Gastrocnemius medialis (tissue), 4 donors: ENCODE measurements at regions not wholly inside any gene's neighbourhood (a gene's known extent, or its start where the extent isn't known, plus 50 kb on each side); places are given as distances from the start of the nearest gene placed in this dataset.

Experiments used
- ATAC-seq, 2 donors: fragments of 150-250 bp; one replicate each; pipeline ENCODE4 v1.9.1; 2016
- DNase-seq, 2 donors: peaks; one replicate each; pipeline ENCODE4 v3.0.0-alpha.2; 2019
- H3K27ac ChIP-seq, 4 donors: fragments of 200-600 bp; sonication (generic); 1 replicate in 1 of 4; 2 replicates in 3 of 4; pipeline ENCODE4 v1.5.1; 2016 to 2018; ENCODE audit warnings: mild to moderate bottlenecking in 2 of 4, moderate library complexity in 1 of 4
- H3K27me3 ChIP-seq, 3 donors: fragments of 200-600 bp; sonication (generic) in 2 of 3; 1 replicate in 1 of 3; 2 replicates in 2 of 3; pipeline versions ENCODE4 v1.5.1 to v1.6.0; 2016 to 2019; ENCODE audit warnings: mild to moderate bottlenecking in 1 of 3, moderate library complexity in 1 of 3
- H3K36me3 ChIP-seq, 2 donors: fragments of 200-600 bp; sonication (generic) in 1 of 2; one replicate each; pipeline ENCODE4 v1.5.1; 2017 to 2018
- H3K4me1 ChIP-seq, 2 donors: fragments of 200-600 bp; sonication (generic) in 1 of 2; one replicate each; pipeline ENCODE4 v1.5.1; 2016 to 2017; ENCODE audit warnings: mild to moderate bottlenecking in 2 of 2
- H3K4me3 ChIP-seq, 4 donors: fragments of 200-600 bp; sonication (generic) in 3 of 4; 1 replicate in 1 of 4; 2 replicates in 3 of 4; pipeline ENCODE4 v1.5.1; 2016 to 2019; ENCODE audit warnings: mild to moderate bottlenecking in 2 of 4
- H3K9me3 ChIP-seq, 3 donors: fragments of 200-600 bp; sonication (generic) in 2 of 3; 1 replicate in 1 of 3; 2 replicates in 2 of 3; pipeline ENCODE4 v1.5.1; 2016 to 2019
- POLR2A ChIP-seq, 2 donors: fragments of 450-650 bp; IDR thresholded peaks; one replicate each; pipeline ENCODE4 v1.6.1; 2017; ENCODE audit warnings: antibody characterized with exemption in 2 of 2, mild to moderate bottlenecking in 2 of 2, moderate library complexity in 2 of 2
- in situ Hi-C, 4 donors: fragments of 200-750 bp; cut with MboI; loops; one replicate each; pipeline versions ENCODE4 v1.15.0 to v1.8.0; 2017; ENCODE audit warnings: low sequenced_read_pairs in 4 of 4
- intact Hi-C: fragments of 100-400 bp; cut with DNase I; formaldehyde crosslinking; loops from one replicate; pipeline ENCODE4 v1.15.1; 2023; ENCODE audit warnings: low total_unique reads
- TF ChIP-seq, protein P1 (sequence below), 5 experiments: fragments of 450-650 bp in 3 of 5; fragments of 200-600 bp in 2 of 5; sonication (generic) in 2 of 5; IDR thresholded peaks in 4 of 5; conservative IDR thresholded peaks in 1 of 5; 1 replicate in 4 of 5; 2 replicates in 1 of 5; pipeline ENCODE4 v1.5.1; 2016 to 2019; ENCODE audit warnings: antibody characterized with exemption in 5 of 5, mild to moderate bottlenecking in 3 of 5, moderate library complexity in 3 of 5

DNA sequence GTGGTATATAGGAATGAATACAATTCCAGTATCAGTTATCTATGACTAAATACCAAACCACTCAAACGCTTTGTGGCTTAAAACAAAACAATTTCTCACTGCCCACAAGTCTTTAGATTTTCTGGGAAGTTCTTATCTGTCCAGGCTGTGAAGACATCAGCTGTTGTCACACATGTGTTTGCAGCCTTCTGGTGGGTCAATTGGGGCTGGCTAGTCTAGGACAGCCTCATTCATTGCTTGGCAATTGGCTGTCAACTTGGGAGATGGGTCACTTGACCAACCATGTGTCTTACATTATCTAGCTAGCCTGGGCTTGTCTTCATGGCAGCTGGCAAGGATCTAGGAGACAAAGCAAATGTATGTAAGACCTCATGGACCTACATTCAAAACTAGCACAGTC, 53.8 kb upstream of the PAPPA start:
- Histone ChIP-seq H3K27me3 (no peaks in the 10 kb centered on the region), H3K4me3 (no peak overlapping the region), H3K9me3 (no peaks in the 10 kb centered on the region), H3K27ac (no peak overlapping the region), H3K4me1 (no peaks in the 10 kb centered on the region), H3K36me3 (no peaks in the 10 kb centered on the region)
- DNase-seq (no peak), ATAC-seq (no peak)
- intact Hi-C loops = no loop called here
- in situ Hi-C loops = loop anchor here in 2 of 4 donors (25.0 kb wide), 1 partner anchor 213 kb away; no protein-coding TSS in a partner anchor
- TF ChIP-seq, protein P1, sequence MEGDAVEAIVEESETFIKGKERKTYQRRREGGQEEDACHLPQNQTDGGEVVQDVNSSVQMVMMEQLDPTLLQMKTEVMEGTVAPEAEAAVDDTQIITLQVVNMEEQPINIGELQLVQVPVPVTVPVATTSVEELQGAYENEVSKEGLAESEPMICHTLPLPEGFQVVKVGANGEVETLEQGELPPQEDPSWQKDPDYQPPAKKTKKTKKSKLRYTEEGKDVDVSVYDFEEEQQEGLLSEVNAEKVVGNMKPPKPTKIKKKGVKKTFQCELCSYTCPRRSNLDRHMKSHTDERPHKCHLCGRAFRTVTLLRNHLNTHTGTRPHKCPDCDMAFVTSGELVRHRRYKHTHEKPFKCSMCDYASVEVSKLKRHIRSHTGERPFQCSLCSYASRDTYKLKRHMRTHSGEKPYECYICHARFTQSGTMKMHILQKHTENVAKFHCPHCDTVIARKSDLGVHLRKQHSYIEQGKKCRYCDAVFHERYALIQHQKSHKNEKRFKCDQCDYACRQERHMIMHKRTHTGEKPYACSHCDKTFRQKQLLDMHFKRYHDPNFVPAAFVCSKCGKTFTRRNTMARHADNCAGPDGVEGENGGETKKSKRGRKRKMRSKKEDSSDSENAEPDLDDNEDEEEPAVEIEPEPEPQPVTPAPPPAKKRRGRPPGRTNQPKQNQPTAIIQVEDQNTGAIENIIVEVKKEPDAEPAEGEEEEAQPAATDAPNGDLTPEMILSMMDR (IDR thresholded peaks at IDR 0.05 in 4 of 5, conservative IDR thresholded peaks at IDR 0.05 in 1 of 5) = no peak
- TF ChIP-seq POLR2A (IDR thresholded peaks at IDR 0.05) = no peak

DNA sequence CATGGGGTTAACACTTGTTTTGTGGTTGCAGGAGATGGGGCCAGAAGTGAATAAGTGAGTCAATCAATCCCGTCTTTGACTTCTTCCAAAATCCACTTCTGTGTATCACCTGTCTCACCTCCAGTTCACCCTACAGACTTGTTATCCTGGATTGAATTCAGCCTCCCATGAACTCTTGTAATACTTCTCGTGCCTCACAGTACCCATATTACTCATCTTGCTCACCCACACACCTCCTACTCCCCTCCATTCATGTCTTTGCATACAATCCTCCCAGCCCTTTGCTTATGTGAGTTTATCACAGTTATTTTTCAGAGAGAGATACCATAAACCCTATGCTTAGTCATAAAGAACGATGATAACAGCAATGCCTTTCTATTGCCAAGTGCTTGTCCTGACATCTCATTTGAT, 52.9 kb upstream of the PAPPA start:
- Histone ChIP-seq H3K9me3 (no peaks in the 10 kb centered on the region), H3K27me3 (no peaks in the 10 kb centered on the region), H3K4me1 (no peaks in the 10 kb centered on the region), H3K27ac (no peak overlapping the region), H3K36me3 (no peaks in the 10 kb centered on the region), H3K4me3 (no peak overlapping the region)
- DNase-seq = no peak
- in situ Hi-C loops (loop anchor here in 2 of 4 donors (25.0 kb wide), 1 partner anchor 213 kb away; no protein-coding TSS in a partner anchor), intact Hi-C loops (no loop called here)
- TF ChIP-seq, protein P1 (IDR thresholded peaks at IDR 0.05 in 4 of 5, conservative IDR thresholded peaks at IDR 0.05 in 1 of 5) = no peak
- no peak for TF ChIP-seq POLR2A (IDR thresholded peaks at IDR 0.05)
- ATAC-seq = no peak

DNA sequence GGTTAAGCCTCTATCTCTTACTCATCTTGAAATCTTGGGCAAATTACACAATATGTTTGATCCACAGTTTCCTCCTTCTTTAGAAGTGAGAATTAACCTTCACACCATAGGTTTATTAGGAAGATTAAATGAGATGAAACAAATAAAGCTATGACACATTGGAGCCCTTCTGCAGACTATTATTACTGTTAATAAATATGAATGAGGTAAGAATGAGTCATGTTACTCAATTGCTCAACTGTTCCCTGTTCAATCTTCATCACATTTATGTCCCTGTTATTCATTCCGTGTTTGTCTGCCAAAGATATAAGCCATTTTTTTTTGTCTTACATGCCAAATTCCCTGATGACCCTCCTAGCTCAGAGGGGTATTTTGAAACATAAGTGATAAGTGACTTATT, 52.1 kb upstream of the PAPPA start:
- in situ Hi-C loops (loop anchor here in 2 of 4 donors (25.0 kb wide), 1 partner anchor 214 kb away; no protein-coding TSS in a partner anchor), intact Hi-C loops (no loop called here)
- TF ChIP-seq POLR2A (IDR thresholded peaks at IDR 0.05) = no peak
- TF ChIP-seq, protein P1 (IDR thresholded peaks at IDR 0.05 in 4 of 5, conservative IDR thresholded peaks at IDR 0.05 in 1 of 5) = no peak
- DNase-seq (no peak), ATAC-seq (no peak)
- Histone ChIP-seq H3K9me3 (no peaks in the 10 kb centered on the region), H3K36me3 (no peaks in the 10 kb centered on the region), H3K27me3 (no peaks in the 10 kb centered on the region), H3K27ac (no peak overlapping the region), H3K4me1 (no peaks in the 10 kb centered on the region), H3K4me3 (no peak overlapping the region)

DNA sequence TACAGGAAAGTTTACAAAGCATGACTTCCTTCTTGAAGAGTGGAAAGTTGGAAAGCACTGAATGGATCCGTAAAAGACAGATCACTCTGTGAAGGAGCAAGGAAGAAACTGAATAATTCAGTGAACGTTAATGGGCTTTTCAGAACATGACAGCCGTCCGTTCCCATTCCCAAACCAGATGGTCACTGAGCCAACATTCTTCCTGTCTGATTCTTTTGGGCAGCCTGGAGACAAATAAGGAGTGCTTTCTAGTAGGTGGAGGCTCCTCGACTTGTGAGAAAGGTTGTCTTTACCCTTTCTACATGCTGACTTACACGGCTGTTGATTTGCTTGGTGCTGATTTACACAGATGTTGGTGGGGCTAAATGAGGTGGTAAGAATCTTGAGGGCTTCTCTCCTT, 51.0 kb upstream of the PAPPA start:
- no peaks in the 10 kb centered on the region for H3K9me3 ChIP-seq
- DNase-seq (no peak), ATAC-seq (no peak)
- H3K27ac ChIP-seq = no peak overlapping the region
- H3K4me1 ChIP-seq = no peaks in the 10 kb centered on the region
- H3K4me3 ChIP-seq = no peak overlapping the region
- H3K36me3 ChIP-seq = no peaks in the 10 kb centered on the region
- intact Hi-C loops = no loop called here
- in situ Hi-C loops = loop anchor here in 2 of 4 donors (25.0 kb wide), 1 partner anchor 215 kb away; no protein-coding TSS in a partner anchor
- no peaks in the 10 kb centered on the region for H3K27me3 ChIP-seq
- TF ChIP-seq, protein P1 (IDR thresholded peaks at IDR 0.05 in 4 of 5, conservative IDR thresholded peaks at IDR 0.05 in 1 of 5) = no peak
- TF ChIP-seq POLR2A (IDR thresholded peaks at IDR 0.05) = no peak
